Endodermal cell (in vitro differentiated cells): ENCODE measurements at regions not wholly inside any gene's neighbourhood (a gene's known extent, or its start where the extent isn't known, plus 50 kb on each side); places are given as distances from the start of the nearest gene placed in this dataset.
A peak's percentile ranks its signal among the peaks of the same experiment; 100 is the strongest.

ENCODE experiments used
- DNase-seq: peaks from one replicate; pipeline ENCODE4 v3.0.0-alpha.2; 2017
- H3K27ac ChIP-seq: 2 replicates; pipeline ENCODE4 v1.5.1; 2013; ENCODE audit warnings: mild to moderate bottlenecking, low read depth, low read length, moderate library complexity
- H3K27me3 ChIP-seq: 2 replicates; pipeline ENCODE4 v1.6.1; 2013; ENCODE audit warnings: mild to moderate bottlenecking, low read length, moderate library complexity; ENCODE audit not compliant: insufficient read depth, control insufficient read depth, poor library complexity, severe bottlenecking
- H3K36me3 ChIP-seq: 2 replicates; pipeline ENCODE4 v1.7.0; 2013; ENCODE audit warnings: mild to moderate bottlenecking, low read length, moderate library complexity; ENCODE audit not compliant: control insufficient read depth, insufficient read depth
- H3K4me1 ChIP-seq: one replicate; pipeline ENCODE4 v1.7.0; 2013; ENCODE audit warnings: low read length; ENCODE audit not compliant: control insufficient read depth, insufficient read depth
- H3K4me3 ChIP-seq: 2 replicates; pipeline ENCODE4 v1.5.1; 2013; ENCODE audit warnings: mild to moderate bottlenecking, low read length, moderate library complexity
- H3K9ac ChIP-seq: 2 replicates; pipeline ENCODE4 v1.6.1; 2013; ENCODE audit warnings: mild to moderate bottlenecking, low read length, moderate library complexity; ENCODE audit not compliant: poor library complexity, severe bottlenecking; ENCODE audit errors: extremely low read depth
- H3K9me3 ChIP-seq: 2 replicates; pipeline ENCODE4 v1.6.1; 2013; ENCODE audit warnings: mild to moderate bottlenecking, low read length, moderate library complexity; ENCODE audit not compliant: control insufficient read depth
- H3K27ac Mint-ChIP-seq: 2 replicates; pipeline ENCODE4 v1.8.0; 2020; ENCODE audit warnings: mixed read lengths
- H3K27me3 Mint-ChIP-seq: 2 replicates; pipeline ENCODE4 v1.8.0; 2021; ENCODE audit warnings: mild to moderate bottlenecking, mixed read lengths; ENCODE audit not compliant: insufficient read depth
- H3K36me3 Mint-ChIP-seq: 2 replicates; pipeline ENCODE4 v1.8.0; 2020; ENCODE audit warnings: low read depth, mixed read lengths
- H3K4me1 Mint-ChIP-seq: 2 replicates; pipeline ENCODE4 v1.8.0; 2020; ENCODE audit warnings: mixed read lengths
- H3K4me3 Mint-ChIP-seq: 2 replicates; pipeline ENCODE4 v1.8.0; 2020; ENCODE audit warnings: mild to moderate bottlenecking, moderate library complexity, mixed read lengths
- H3K9me3 Mint-ChIP-seq: 2 replicates; pipeline ENCODE4 v1.8.0; 2020; ENCODE audit warnings: mild to moderate bottlenecking, mixed read lengths
- CTCF ChIP-seq: fragments of 200-600 bp; sonication (generic); conservative IDR thresholded peaks from 2 replicates; pipeline ENCODE4 v1.5.0; 2021; ENCODE audit warnings: antibody characterized with exemption, mild to moderate bottlenecking
- WGBS, 2 experiments: methylation state at CpG; one replicate each; pipeline versions ENCODE4 v1.1.5 to v1.1.7; 2013; ENCODE audit warnings: missing lambda C conversion rate in 2 of 2, mixed read lengths in 1 of 2; ENCODE audit not compliant: insufficient coverage in 1 of 2, insufficient read length in 1 of 2; 5-methylcytosine and 5-hydroxymethylcytosine counted together

- no peaks in the 10 kb centered on the region for H3K27me3 Mint-ChIP-seq
- peak overlapping the region; percentile 63 for H3K4me3 Mint-ChIP-seq
- H3K4me1 Mint-ChIP-seq, result no peaks in the 10 kb centered on the region
- H3K9ac ChIP-seq, result no peak overlapping the region
- H3K9me3 Mint-ChIP-seq, result peaks cover 50% of the 10 kb centered on the region
- no peaks in the 10 kb centered on the region for H3K36me3 Mint-ChIP-seq
- no peaks in the 10 kb centered on the region for H3K4me1 ChIP-seq
- H3K27ac ChIP-seq, result no peak overlapping the region
- no peaks in the 10 kb centered on the region for H3K27me3 ChIP-seq
- TF ChIP-seq CTCF, result no peak
- H3K27ac Mint-ChIP-seq, result no peak overlapping the region
- DNase-seq, result no peak
- no peak overlapping the region for H3K4me3 ChIP-seq
- peaks cover 17% of the 10 kb centered on the region for H3K9me3 ChIP-seq
- WGBS, 2 experiments, result 90% methylated on average over 2 to 4 of the region's 4 CpGs
- H3K36me3 ChIP-seq, result no peaks in the 10 kb centered on the region
Observed at GRCh38 chrX:51395480-51395809, 62.8 kb downstream of the NUDT10 start.
